Thyroid gland (tissue), 4 donors: ENCODE measurements at regions not wholly inside any gene's neighbourhood (a gene's known extent, or its start where the extent isn't known, plus 50 kb on each side); places are given as distances from the start of the nearest gene placed in this dataset.

Source experiments
- DNase-seq, 2 donors: peaks; one replicate each; pipeline ENCODE4 v3.0.0-alpha.2; 2019
- H3K27ac ChIP-seq, 3 donors: fragments of 200-600 bp; sonication (generic); 1 replicate in 2 of 3; 2 replicates in 1 of 3; pipeline ENCODE4 v1.5.1; 2016 to 2019; ENCODE audit warnings: mild to moderate bottlenecking in 1 of 3, moderate library complexity in 1 of 3
- H3K27me3 ChIP-seq: fragments of 200-600 bp; sonication (generic); one replicate; pipeline ENCODE4 v1.5.1; 2019
- H3K36me3 ChIP-seq, 2 donors: fragments of 200-600 bp; sonication (generic); one replicate each; pipeline ENCODE4 v1.5.1; 2016 to 2019
- H3K4me1 ChIP-seq, 2 donors: fragments of 200-600 bp; sonication (generic); one replicate each; pipeline ENCODE4 v1.5.1; 2017 to 2019
- H3K4me3 ChIP-seq, 3 donors: fragments of 200-600 bp; sonication (generic); replicated peaks in 1 of 3; 1 replicate in 2 of 3; 2 replicates in 1 of 3; pipeline ENCODE4 v1.5.1; 2016; ENCODE audit warnings: mild to moderate bottlenecking in 1 of 3
- H3K9me3 ChIP-seq: fragments of 200-600 bp; sonication (generic); one replicate; pipeline ENCODE4 v1.5.1; 2017
- POLR2A ChIP-seq, 2 donors: fragments of 450-650 bp; IDR thresholded peaks; one replicate each; pipeline ENCODE4 v1.6.1; 2017; ENCODE audit warnings: antibody characterized with exemption in 2 of 2, mild to moderate bottlenecking in 2 of 2, moderate library complexity in 1 of 2
- WGBS, 2 donors: methylation state at CpG; one replicate each; pipeline ENCODE4 v1.1.5; 2017; 5-methylcytosine and 5-hydroxymethylcytosine counted together
- intact Hi-C: fragments of 100-400 bp; cut with DNase I; formaldehyde crosslinking; loops from one replicate; pipeline ENCODE4 v1.15.1; 2023
- TF ChIP-seq, protein P1 (sequence below), 6 experiments: fragments of 200-600 bp in 3 of 6; fragments of 450-650 bp in 3 of 6; sonication (generic) in 3 of 6; IDR thresholded peaks; one replicate each; pipeline ENCODE4 v1.5.1; 2016 to 2019; ENCODE audit warnings: antibody characterized with exemption in 6 of 6, mild to moderate bottlenecking in 2 of 6, inconsistent platforms in 1 of 6, moderate library complexity in 1 of 6

DNA sequence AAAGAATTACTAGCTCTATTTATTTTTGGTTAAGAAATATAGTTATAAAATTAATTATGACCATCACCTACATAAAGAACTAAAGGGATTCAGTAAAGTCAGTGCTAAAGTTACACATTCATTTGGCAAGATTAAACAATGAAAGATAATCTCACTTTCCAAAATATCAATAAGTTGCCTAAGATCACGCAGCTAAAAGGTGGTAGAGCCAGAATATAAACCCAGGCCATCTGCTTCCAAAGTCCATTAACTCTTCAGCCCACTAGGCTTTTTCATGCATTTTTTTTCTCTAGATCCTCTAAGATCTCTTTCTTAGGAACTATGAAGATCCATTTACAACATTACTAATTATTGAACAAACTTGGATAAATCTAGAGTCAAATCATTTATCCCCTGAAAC lies 66.6 kb upstream of the RND3 start:
- H3K4me3 ChIP-seq, result no peak overlapping the region
- no peaks in the 10 kb centered on the region for H3K27me3 ChIP-seq
- TF ChIP-seq POLR2A (IDR thresholded peaks at IDR 0.05), result no peak
- TF ChIP-seq, protein P1, sequence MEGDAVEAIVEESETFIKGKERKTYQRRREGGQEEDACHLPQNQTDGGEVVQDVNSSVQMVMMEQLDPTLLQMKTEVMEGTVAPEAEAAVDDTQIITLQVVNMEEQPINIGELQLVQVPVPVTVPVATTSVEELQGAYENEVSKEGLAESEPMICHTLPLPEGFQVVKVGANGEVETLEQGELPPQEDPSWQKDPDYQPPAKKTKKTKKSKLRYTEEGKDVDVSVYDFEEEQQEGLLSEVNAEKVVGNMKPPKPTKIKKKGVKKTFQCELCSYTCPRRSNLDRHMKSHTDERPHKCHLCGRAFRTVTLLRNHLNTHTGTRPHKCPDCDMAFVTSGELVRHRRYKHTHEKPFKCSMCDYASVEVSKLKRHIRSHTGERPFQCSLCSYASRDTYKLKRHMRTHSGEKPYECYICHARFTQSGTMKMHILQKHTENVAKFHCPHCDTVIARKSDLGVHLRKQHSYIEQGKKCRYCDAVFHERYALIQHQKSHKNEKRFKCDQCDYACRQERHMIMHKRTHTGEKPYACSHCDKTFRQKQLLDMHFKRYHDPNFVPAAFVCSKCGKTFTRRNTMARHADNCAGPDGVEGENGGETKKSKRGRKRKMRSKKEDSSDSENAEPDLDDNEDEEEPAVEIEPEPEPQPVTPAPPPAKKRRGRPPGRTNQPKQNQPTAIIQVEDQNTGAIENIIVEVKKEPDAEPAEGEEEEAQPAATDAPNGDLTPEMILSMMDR (IDR thresholded peaks at IDR 0.05), result no peak
- no peak for DNase-seq
- no peaks in the 10 kb centered on the region for H3K4me1 ChIP-seq
- H3K36me3 ChIP-seq, result no peaks in the 10 kb centered on the region
- H3K27ac ChIP-seq, result no peak overlapping the region
- no peaks in the 10 kb centered on the region for H3K9me3 ChIP-seq
- 87 to 90% methylated on average over 1 of the region's 1 CpG for WGBS, 2 donors
- intact Hi-C loops, result no loop called here

DNA sequence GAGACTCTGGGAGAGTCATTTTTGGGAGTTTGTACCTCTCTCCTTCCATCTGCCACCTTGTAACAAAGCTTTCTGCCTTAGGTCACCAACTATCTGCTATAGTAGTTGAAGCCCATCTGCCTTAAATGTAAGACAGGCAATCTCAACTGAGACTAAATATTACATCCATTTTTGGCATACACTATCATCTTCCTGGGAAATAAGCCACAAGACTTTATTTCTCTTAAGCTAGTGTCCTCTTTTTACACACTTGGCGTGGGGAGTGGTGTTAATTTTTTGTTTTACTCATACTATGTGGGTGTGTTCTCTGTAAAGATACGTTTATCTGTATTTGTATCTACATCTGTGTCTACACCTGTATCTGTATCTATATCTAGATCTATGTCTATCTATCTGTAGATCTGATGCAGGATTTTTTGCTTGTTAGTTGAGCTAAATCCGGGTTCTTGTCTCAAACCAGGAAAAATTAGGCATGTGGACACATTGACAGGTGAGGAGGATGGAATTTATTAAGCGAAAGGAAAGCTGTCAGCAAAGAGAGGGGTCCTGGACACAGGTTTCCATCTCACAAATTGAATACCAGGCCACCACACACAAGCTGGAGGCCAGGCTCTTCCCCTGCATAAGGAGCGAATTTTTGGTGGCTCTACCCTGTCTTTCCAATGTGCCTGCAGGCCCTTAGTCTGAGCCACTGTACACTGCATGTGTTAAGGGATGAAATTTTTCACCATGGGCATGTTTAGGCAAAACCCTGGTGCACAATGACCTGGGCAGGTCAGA lies 64.8 kb upstream of the RND3 start:
- 89 to 95% methylated on average over 5 of the region's 5 CpGs for WGBS, 2 donors
- Histone ChIP-seq H3K9me3 (no peaks in the 10 kb centered on the region), H3K36me3 (no peaks in the 10 kb centered on the region), H3K27ac (no peak overlapping the region), H3K27me3 (no peaks in the 10 kb centered on the region), H3K4me1 (no peaks in the 10 kb centered on the region), H3K4me3 (no peak overlapping the region)
- intact Hi-C loops, result no loop called here
- TF ChIP-seq POLR2A (IDR thresholded peaks at IDR 0.05), result no peak
- TF ChIP-seq, protein P1 (IDR thresholded peaks at IDR 0.05), result no peak
- DNase-seq, result no peak

DNA sequence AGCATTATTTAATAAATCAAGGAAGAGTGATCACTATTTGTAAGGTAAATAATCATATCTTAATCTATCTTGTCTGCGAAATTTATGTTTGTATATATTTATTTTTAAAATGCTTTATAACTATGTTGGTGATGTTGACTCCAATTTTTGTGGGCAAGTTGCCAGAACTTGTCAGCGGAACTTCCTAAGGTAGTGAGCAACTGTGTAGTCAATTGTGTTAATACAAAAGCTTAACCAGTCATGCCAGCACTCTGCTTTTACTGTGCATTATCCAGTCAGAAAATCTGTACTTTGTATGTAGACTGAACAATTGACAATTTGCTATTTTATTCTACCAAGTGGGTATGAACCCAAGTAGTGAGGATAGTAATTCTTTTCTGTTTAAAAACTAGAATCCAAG lies 61.9 kb upstream of the RND3 start:
- 71 to 72% methylated on average over 2 of the region's 2 CpGs for WGBS, 2 donors
- Histone ChIP-seq H3K4me3 (no peak overlapping the region), H3K27me3 (no peaks in the 10 kb centered on the region), H3K36me3 (no peaks in the 10 kb centered on the region), H3K9me3 (no peaks in the 10 kb centered on the region), H3K4me1 (no peaks in the 10 kb centered on the region), H3K27ac (no peak overlapping the region)
- intact Hi-C loops, result no loop called here
- no peak for DNase-seq
- no peak for TF ChIP-seq POLR2A (IDR thresholded peaks at IDR 0.05)
- TF ChIP-seq, protein P1 (IDR thresholded peaks at IDR 0.05), result no peak

DNA sequence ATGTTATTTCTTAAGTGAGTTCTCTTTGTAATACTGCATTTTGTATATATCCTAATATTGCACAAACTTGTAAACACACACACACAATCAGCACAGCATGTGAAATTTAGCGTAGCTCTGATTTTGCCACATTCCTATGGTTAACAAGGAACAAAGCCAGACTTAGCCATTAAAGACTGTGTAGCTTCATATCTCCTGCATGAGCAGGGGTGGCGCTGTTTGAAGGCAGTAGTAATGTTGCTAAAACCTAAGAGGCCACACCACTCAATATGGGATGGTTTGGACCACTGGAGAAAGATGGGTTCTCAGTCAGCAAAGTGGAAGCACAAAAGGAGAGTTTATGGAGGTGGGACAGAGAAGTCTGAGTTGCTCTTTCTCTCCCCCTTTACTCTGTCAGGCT lies 61.1 kb upstream of the RND3 start:
- intact Hi-C loops, result no loop called here
- no peaks in the 10 kb centered on the region for H3K36me3 ChIP-seq
- no peak overlapping the region for H3K27ac ChIP-seq
- no peak for DNase-seq
- no peak overlapping the region for H3K4me3 ChIP-seq
- no peaks in the 10 kb centered on the region for H3K9me3 ChIP-seq
- TF ChIP-seq POLR2A (IDR thresholded peaks at IDR 0.05), result no peak
- TF ChIP-seq, protein P1 (IDR thresholded peaks at IDR 0.05), result peak in 1 of 6 experiments; percentile 2
- no peaks in the 10 kb centered on the region for H3K27me3 ChIP-seq
- 75 to 80% methylated on average over 2 of the region's 2 CpGs for WGBS, 2 donors
- H3K4me1 ChIP-seq, result no peaks in the 10 kb centered on the region

DNA sequence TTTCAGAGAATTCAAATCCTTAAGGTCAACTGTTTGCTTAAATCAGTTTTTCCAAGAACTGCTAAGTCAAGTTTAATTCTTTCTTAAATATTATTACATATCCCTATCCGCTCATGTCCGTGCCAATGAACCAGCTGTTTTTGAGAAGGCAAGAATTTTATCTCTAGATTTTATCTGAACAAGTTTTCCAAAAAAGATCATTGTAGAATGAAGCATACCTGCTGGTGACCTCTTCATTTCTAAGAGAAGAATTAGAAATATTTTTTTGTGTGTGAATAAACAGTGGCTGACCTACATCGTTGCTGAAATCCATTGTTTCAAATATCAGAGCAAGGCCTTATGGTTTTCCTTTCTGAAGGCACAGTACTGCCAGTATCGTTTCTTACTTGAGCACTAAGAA lies 58.4 kb upstream of the RND3 start:
- Histone ChIP-seq H3K4me3 (no peak overlapping the region), H3K4me1 (no peaks in the 10 kb centered on the region), H3K27ac (no peak overlapping the region), H3K36me3 (no peaks in the 10 kb centered on the region), H3K27me3 (no peaks in the 10 kb centered on the region), H3K9me3 (no peaks in the 10 kb centered on the region)
- intact Hi-C loops, result no loop called here
- TF ChIP-seq, protein P1 (IDR thresholded peaks at IDR 0.05), result no peak
- no peak for TF ChIP-seq POLR2A (IDR thresholded peaks at IDR 0.05)
- no peak for DNase-seq
- WGBS, 2 donors, result 86% methylated on average over 4 of the region's 4 CpGs
